NCI-H1417 treated with DMSO at 0.1 percent for 48 hours (cell line): ENCODE measurements at regions not wholly inside any gene's neighbourhood (a gene's known extent, or its start where the extent isn't known, plus 50 kb on each side); places are given as distances from the start of the nearest gene placed in this dataset.

ENCODE experiments used
- DNase-seq: peaks from one replicate; lab custom pipeline; 2025; lab: John Stamatoyannopoulos, UW

GRCh38 chr3:69439643-69440270 lies 53.9 kb upstream of the FRMD4B start:
- DNase-seq, result no peak

GRCh38 chr3:69438476-69438875 lies 52.6 kb upstream of the FRMD4B start:
- no peak for DNase-seq

- DNase-seq, result no peak
Measured at GRCh38 chr3:69435274-69436265, 49.7 kb upstream of the FRMD4B start.
